ENCODE measurements at regions not wholly inside any gene's neighbourhood (a gene's known extent, or its start where the extent isn't known, plus 50 kb on each side); places are given as distances from the start of the nearest gene placed in this dataset.

DNA sequence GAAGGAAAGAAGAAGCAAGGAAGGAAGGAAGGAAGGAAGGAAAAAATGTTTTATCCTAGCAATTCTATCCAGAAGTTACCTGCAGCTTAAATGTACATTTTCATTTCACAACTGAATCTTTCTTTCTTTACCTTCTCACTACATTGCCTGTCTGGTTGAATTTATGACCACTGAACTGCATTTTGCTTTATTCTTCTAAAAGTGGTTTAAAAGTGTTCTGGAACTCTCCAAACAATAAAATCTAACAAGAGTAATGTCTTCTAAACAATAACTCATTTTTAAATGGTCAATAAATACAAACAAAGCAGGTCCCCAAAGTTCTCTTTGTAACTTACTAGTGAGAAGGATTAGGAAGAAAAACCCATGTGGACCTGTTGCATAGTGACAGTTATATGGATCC, 587.5 kb upstream of the NEGR1 start:
- ATAC-seq = no peak
- TF ChIP-seq TCF4 (CRISPR knock-in tag; IDR thresholded peaks at IDR 0.05; ENCODE audit: borderline replicate concordance) (no peak), SNAI2 (CRISPR knock-in tag; IDR thresholded peaks at IDR 0.05) (no peak), ZNF70 (CRISPR knock-in tag; IDR thresholded peaks at IDR 0.05) (no peak), RARB (CRISPR knock-in tag; IDR thresholded peaks at IDR 0.05) (no peak), ZNF565 (CRISPR knock-in tag; conservative IDR thresholded peaks at IDR 0.05; ENCODE audit: low read depth) (no peak), ZFP3 (CRISPR knock-in tag; IDR thresholded peaks at IDR 0.05) (no peak), BACH2 (CRISPR knock-in tag; IDR thresholded peaks at IDR 0.05; ENCODE audit: borderline replicate concordance) (no peak), OSR1 (CRISPR knock-in tag; IDR thresholded peaks at IDR 0.05) (no peak), ZFP30 (CRISPR knock-in tag; IDR thresholded peaks at IDR 0.05) (no peak), ESRRG (CRISPR knock-in tag; IDR thresholded peaks at IDR 0.05) (no peak)
- TF ChIP-seq, protein P1, sequence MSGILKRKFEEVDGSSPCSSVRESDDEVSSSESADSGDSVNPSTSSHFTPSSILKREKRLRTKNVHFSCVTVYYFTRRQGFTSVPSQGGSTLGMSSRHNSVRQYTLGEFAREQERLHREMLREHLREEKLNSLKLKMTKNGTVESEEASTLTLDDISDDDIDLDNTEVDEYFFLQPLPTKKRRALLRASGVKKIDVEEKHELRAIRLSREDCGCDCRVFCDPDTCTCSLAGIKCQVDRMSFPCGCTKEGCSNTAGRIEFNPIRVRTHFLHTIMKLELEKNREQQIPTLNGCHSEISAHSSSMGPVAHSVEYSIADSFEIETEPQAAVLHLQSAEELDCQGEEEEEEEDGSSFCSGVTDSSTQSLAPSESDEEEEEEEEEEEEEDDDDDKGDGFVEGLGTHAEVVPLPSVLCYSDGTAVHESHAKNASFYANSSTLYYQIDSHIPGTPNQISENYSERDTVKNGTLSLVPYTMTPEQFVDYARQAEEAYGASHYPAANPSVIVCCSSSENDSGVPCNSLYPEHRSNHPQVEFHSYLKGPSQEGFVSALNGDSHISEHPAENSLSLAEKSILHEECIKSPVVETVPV (CRISPR knock-in tag; IDR thresholded peaks at IDR 0.05) = no peak
- TF ChIP-seq, protein P2, sequence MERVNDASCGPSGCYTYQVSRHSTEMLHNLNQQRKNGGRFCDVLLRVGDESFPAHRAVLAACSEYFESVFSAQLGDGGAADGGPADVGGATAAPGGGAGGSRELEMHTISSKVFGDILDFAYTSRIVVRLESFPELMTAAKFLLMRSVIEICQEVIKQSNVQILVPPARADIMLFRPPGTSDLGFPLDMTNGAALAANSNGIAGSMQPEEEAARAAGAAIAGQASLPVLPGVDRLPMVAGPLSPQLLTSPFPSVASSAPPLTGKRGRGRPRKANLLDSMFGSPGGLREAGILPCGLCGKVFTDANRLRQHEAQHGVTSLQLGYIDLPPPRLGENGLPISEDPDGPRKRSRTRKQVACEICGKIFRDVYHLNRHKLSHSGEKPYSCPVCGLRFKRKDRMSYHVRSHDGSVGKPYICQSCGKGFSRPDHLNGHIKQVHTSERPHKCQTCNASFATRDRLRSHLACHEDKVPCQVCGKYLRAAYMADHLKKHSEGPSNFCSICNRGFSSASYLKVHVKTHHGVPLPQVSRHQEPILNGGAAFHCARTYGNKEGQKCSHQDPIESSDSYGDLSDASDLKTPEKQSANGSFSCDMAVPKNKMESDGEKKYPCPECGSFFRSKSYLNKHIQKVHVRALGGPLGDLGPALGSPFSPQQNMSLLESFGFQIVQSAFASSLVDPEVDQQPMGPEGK (CRISPR knock-in tag; IDR thresholded peaks at IDR 0.05; ENCODE audit: borderline replicate concordance) = no peak
- TF ChIP-seq, protein P3, sequence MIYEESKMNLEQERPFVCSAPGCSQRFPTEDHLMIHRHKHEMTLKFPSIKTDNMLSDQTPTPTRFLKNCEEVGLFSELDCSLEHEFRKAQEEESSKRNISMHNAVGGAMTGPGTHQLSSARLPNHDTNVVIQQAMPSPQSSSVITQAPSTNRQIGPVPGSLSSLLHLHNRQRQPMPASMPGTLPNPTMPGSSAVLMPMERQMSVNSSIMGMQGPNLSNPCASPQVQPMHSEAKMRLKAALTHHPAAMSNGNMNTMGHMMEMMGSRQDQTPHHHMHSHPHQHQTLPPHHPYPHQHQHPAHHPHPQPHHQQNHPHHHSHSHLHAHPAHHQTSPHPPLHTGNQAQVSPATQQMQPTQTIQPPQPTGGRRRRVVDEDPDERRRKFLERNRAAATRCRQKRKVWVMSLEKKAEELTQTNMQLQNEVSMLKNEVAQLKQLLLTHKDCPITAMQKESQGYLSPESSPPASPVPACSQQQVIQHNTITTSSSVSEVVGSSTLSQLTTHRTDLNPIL (CRISPR knock-in tag; IDR thresholded peaks at IDR 0.05; ENCODE audit: low read depth) = no peak
- TF ChIP-seq, protein P4, sequence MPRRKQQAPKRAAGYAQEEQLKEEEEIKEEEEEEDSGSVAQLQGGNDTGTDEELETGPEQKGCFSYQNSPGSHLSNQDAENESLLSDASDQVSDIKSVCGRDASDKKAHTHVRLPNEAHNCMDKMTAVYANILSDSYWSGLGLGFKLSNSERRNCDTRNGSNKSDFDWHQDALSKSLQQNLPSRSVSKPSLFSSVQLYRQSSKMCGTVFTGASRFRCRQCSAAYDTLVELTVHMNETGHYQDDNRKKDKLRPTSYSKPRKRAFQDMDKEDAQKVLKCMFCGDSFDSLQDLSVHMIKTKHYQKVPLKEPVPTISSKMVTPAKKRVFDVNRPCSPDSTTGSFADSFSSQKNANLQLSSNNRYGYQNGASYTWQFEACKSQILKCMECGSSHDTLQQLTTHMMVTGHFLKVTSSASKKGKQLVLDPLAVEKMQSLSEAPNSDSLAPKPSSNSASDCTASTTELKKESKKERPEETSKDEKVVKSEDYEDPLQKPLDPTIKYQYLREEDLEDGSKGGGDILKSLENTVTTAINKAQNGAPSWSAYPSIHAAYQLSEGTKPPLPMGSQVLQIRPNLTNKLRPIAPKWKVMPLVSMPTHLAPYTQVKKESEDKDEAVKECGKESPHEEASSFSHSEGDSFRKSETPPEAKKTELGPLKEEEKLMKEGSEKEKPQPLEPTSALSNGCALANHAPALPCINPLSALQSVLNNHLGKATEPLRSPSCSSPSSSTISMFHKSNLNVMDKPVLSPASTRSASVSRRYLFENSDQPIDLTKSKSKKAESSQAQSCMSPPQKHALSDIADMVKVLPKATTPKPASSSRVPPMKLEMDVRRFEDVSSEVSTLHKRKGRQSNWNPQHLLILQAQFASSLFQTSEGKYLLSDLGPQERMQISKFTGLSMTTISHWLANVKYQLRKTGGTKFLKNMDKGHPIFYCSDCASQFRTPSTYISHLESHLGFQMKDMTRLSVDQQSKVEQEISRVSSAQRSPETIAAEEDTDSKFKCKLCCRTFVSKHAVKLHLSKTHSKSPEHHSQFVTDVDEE (CRISPR knock-in tag; IDR thresholded peaks at IDR 0.05) = no peak

DNA sequence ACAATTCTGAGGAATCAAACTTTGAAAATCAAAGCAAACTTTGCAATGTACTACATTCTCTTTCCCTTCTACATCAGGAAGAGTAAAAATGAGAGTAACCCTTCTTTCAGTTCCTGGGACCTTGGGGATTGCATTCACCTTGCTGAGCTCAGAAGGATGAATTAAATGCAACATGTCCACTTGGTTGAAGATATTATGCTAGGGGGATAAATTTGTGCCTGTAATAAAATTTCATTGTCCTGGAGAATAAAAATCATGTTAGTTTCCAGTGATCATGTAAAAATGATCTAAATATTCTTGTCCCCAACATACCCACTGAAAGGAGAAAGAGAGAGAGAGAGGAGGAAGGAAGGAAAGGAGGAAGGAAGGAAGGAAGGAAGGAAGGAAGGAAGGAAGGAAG, 587.1 kb upstream of the NEGR1 start:
- ATAC-seq = no peak
- TF ChIP-seq ZFP3 (CRISPR knock-in tag; IDR thresholded peaks at IDR 0.05) = no peak
- TF ChIP-seq ZNF8 (CRISPR knock-in tag; IDR thresholded peaks at IDR 0.05) = no peak

DNA sequence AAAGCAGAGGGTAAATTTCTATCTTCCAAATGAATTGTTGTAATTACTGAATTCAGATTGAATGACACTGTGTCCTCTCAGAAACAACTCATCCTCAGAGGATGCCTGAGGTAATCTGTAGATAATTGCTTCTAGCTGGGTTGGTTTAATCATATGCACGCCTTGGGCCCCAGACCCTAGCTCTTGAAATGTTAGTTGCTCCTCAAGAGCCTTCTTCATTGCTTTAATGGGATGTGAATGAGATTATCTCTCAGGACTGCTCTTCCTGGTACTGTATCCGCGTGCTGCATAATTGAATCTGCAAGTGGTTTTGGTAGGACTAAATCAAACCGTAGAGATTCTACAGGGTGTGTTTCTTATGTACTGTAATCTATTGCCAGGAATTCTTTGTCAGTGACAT, 569.3 kb upstream of the NEGR1 start:
- no peak for TF ChIP-seq ZNF8 (CRISPR knock-in tag; IDR thresholded peaks at IDR 0.05)
- TF ChIP-seq, protein P1 (CRISPR knock-in tag; IDR thresholded peaks at IDR 0.05) = no peak
- no peak for TF ChIP-seq ISL1 (CRISPR knock-in tag; IDR thresholded peaks at IDR 0.05)
- TF ChIP-seq, protein P4 (CRISPR knock-in tag; IDR thresholded peaks at IDR 0.05) = no peak
- no peak for TF ChIP-seq ZNF70 (CRISPR knock-in tag; IDR thresholded peaks at IDR 0.05)
- TF ChIP-seq ZFP30 (CRISPR knock-in tag; IDR thresholded peaks at IDR 0.05) = no peak
- TF ChIP-seq GLIS3 (CRISPR knock-in tag; IDR thresholded peaks at IDR 0.05) = no peak
- TF ChIP-seq ZC3H10 (CRISPR knock-in tag; IDR thresholded peaks at IDR 0.05) = no peak
- no peak for TF ChIP-seq ZNF565 (CRISPR knock-in tag; conservative IDR thresholded peaks at IDR 0.05; ENCODE audit: low read depth)
- TF ChIP-seq ESRRG (CRISPR knock-in tag; IDR thresholded peaks at IDR 0.05) = no peak
- TF ChIP-seq, protein P3 (CRISPR knock-in tag; IDR thresholded peaks at IDR 0.05; ENCODE audit: low read depth) = no peak
- no peak for TF ChIP-seq OSR1 (CRISPR knock-in tag; IDR thresholded peaks at IDR 0.05)
- TF ChIP-seq, protein P5, sequence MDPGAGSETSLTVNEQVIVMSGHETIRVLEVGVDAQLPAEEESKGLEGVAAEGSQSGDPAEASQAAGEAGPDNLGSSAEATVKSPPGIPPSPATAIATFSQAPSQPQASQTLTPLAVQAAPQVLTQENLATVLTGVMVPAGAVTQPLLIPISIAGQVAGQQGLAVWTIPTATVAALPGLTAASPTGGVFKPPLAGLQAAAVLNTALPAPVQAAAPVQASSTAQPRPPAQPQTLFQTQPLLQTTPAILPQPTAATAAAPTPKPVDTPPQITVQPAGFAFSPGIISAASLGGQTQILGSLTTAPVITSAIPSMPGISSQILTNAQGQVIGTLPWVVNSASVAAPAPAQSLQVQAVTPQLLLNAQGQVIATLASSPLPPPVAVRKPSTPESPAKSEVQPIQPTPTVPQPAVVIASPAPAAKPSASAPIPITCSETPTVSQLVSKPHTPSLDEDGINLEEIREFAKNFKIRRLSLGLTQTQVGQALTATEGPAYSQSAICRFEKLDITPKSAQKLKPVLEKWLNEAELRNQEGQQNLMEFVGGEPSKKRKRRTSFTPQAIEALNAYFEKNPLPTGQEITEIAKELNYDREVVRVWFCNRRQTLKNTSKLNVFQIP (CRISPR knock-in tag; IDR thresholded peaks at IDR 0.05; ENCODE audit: borderline replicate concordance, low read depth) = no peak
- TF ChIP-seq, protein P2 (CRISPR knock-in tag; IDR thresholded peaks at IDR 0.05; ENCODE audit: borderline replicate concordance) = no peak
- no peak for ATAC-seq
